ENCODE measurements at regions not wholly inside any gene's neighbourhood (a gene's known extent, or its start where the extent isn't known, plus 50 kb on each side); places are given as distances from the start of the nearest gene placed in this dataset.

DNA sequence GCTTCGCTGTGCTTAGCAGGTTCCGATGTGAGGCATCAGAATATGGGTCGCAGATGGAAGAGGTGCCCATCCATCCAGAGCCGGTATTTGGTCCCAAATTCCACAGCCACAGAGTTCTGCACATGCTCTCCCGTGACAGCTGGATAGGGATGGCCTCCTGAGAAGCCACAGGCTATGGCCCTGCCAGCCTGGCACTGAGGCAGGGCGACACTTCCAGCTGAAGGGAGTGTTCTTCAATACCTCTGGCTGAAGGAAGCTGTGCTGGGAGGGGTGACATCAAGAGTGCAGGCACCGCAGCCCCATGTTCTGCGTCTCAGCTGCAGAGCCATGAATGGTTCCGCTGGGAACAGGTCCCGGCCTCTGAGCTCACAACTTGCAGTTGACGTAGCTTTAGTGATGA, 83.4 kb upstream of the SIMC1 start:
- Mint-ChIP-seq H3K27ac (no peak overlapping the region), H3K4me3 (no peak overlapping the region), H3K4me1 (ENCODE audit: low read depth) (no peaks in the 10 kb centered on the region), H3K9me3 (ENCODE audit: insufficient read depth) (no peaks in the 10 kb centered on the region), H3K36me3 (ENCODE audit: low read depth) (no peaks in the 10 kb centered on the region), H3K27me3 (ENCODE audit: low read depth) (peaks cover 13% of the 10 kb centered on the region)
- DNase-seq (no peak), ATAC-seq (no peak)
- ChIA-PET CTCF (no interaction called here), POLR2A (no interaction called here)

GRCh38 chr5:176155922-176156359, 82.3 kb upstream of the SIMC1 start:
- ATAC-seq (no peak), DNase-seq (no peak)
- ChIA-PET CTCF (no interaction called here), POLR2A (no interaction called here)
- H3K9me3 Mint-ChIP-seq (ENCODE audit: insufficient read depth) = no peaks in the 10 kb centered on the region
- no peak overlapping the region for H3K4me3 Mint-ChIP-seq
- no peaks in the 10 kb centered on the region for H3K4me1 Mint-ChIP-seq (ENCODE audit: low read depth)
- H3K27me3 Mint-ChIP-seq (ENCODE audit: low read depth) = peaks cover 15% of the 10 kb centered on the region
- H3K27ac Mint-ChIP-seq = no peak overlapping the region
- H3K36me3 Mint-ChIP-seq (ENCODE audit: low read depth) = no peaks in the 10 kb centered on the region

DNA sequence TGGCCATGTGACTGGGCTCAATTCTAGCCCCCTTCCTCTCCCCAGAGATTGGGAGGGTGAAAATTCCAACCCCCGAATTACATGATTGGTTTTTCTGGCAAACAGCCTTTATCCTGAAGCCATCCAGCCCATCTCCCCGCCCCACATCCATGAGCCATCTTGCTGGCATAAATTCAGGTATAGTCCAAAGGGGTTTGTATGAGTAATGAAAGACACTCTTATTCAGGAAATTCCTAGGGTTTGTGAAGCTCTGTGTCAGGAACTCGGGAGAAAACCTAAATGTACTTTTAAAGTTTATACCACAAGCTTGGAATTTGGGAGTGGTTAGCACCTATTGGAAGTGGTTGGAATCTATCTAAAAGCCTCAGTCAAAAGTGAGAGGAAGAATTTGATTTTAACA, 80.6 kb upstream of the SIMC1 start:
- POLR2A ChIA-PET = no interaction called here
- H3K27ac Mint-ChIP-seq = no peak overlapping the region

GRCh38 chr5:176161431-176161830, 76.8 kb upstream of the SIMC1 start:
- Mint-ChIP-seq H3K27ac (no peak overlapping the region), H3K4me1 (ENCODE audit: low read depth) (no peaks in the 10 kb centered on the region), H3K9me3 (ENCODE audit: insufficient read depth) (no peaks in the 10 kb centered on the region), H3K27me3 (ENCODE audit: low read depth) (peaks cover 42% of the 10 kb centered on the region), H3K36me3 (ENCODE audit: low read depth) (no peaks in the 10 kb centered on the region), H3K4me3 (no peak overlapping the region)
- DNase-seq (no peak), ATAC-seq (no peak)
- ChIA-PET CTCF (no interaction called here), POLR2A (no interaction called here)

More for the DNA sequence above, 80.6 kb upstream of the SIMC1 start:
- peaks cover 21% of the 10 kb centered on the region for H3K27me3 Mint-ChIP-seq (ENCODE audit: low read depth)
- CTCF ChIA-PET = no interaction called here
- no peaks in the 10 kb centered on the region for H3K9me3 Mint-ChIP-seq (ENCODE audit: insufficient read depth)
- DNase-seq (no peak), ATAC-seq (no peak)
- H3K4me3 Mint-ChIP-seq = no peak overlapping the region
- no peaks in the 10 kb centered on the region for H3K36me3 Mint-ChIP-seq (ENCODE audit: low read depth)
- H3K4me1 Mint-ChIP-seq (ENCODE audit: low read depth) = no peaks in the 10 kb centered on the region

DNA sequence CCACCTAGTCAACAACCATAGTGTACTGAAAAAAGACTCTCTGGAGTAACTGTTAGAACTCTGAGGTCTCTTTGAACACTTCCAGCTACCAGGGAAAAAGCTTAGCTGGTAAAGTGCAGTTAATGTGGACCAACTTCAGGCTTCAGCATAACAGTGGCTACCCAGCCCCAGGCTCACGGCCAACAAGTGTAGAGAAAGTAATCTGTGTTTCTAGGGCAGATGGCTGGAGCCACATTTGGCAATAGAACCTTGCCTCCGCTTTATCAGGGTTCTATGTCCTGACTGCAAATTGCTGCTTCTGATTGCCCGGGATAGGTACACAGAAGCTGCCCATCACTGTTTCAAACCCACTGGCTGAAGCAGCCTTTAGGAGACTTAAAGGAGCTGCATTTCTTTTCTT, 76.0 kb upstream of the SIMC1 start:
- H3K4me1 Mint-ChIP-seq (ENCODE audit: low read depth) = no peaks in the 10 kb centered on the region
- no peak overlapping the region for H3K27ac Mint-ChIP-seq
- POLR2A ChIA-PET = no interaction called here
- H3K4me3 Mint-ChIP-seq = no peak overlapping the region
- no peaks in the 10 kb centered on the region for H3K36me3 Mint-ChIP-seq (ENCODE audit: low read depth)
- H3K27me3 Mint-ChIP-seq (ENCODE audit: low read depth) = peaks cover 43% of the 10 kb centered on the region
- CTCF ChIA-PET = no interaction called here
- DNase-seq = no peak
- ATAC-seq = no peak
- no peaks in the 10 kb centered on the region for H3K9me3 Mint-ChIP-seq (ENCODE audit: insufficient read depth)

- ChIA-PET CTCF (no interaction called here), POLR2A (no interaction called here)
- Mint-ChIP-seq H3K9me3 (ENCODE audit: insufficient read depth) (no peaks in the 10 kb centered on the region), H3K4me1 (ENCODE audit: low read depth) (no peaks in the 10 kb centered on the region), H3K27me3 (ENCODE audit: low read depth) (peaks cover 44% of the 10 kb centered on the region), H3K27ac (no peak overlapping the region), H3K4me3 (no peak overlapping the region), H3K36me3 (ENCODE audit: low read depth) (no peaks in the 10 kb centered on the region)
- DNase-seq = no peak
- no peak for ATAC-seq
Measured at GRCh38 chr5:176162888-176163287, 75.3 kb upstream of the SIMC1 start.

DNA sequence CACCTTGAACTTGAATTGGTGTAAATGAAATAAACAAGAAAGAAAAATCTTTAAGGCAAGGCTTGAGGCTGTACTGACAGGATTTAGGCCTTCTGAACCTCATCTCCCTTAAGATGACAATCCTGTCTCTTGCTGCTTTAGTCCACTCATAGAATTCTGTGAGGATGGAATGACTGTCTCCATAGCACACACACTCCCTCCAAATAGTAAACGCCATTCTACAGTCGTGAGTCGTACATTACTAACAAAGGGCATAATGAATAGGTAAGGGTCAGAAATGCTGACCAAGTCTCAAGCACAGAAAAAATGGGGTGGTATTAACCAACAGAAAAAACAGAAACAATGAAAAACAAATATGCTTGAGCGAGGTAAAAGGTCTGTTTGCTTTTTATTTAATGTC, 71.8 kb upstream of the SIMC1 start:
- no peaks in the 10 kb centered on the region for H3K4me1 Mint-ChIP-seq (ENCODE audit: low read depth)
- H3K36me3 Mint-ChIP-seq (ENCODE audit: low read depth) = no peaks in the 10 kb centered on the region
- H3K27ac Mint-ChIP-seq = no peak overlapping the region
- ChIA-PET CTCF (no interaction called here), POLR2A (no interaction called here)
- ATAC-seq (no peak), DNase-seq (no peak)
- H3K27me3 Mint-ChIP-seq (ENCODE audit: low read depth) = peaks cover 54% of the 10 kb centered on the region
- no peak overlapping the region for H3K4me3 Mint-ChIP-seq
- H3K9me3 Mint-ChIP-seq (ENCODE audit: insufficient read depth) = no peaks in the 10 kb centered on the region

- peaks cover 47% of the 10 kb centered on the region for H3K27me3 Mint-ChIP-seq (ENCODE audit: low read depth)
- no peaks in the 10 kb centered on the region for H3K4me1 Mint-ChIP-seq (ENCODE audit: low read depth)
- H3K36me3 Mint-ChIP-seq (ENCODE audit: low read depth) = no peaks in the 10 kb centered on the region
- no peak overlapping the region for H3K27ac Mint-ChIP-seq
- no peak overlapping the region for H3K4me3 Mint-ChIP-seq
- no peak for ATAC-seq
- POLR2A ChIA-PET = no interaction called here
- CTCF ChIA-PET = no interaction called here
- no peaks in the 10 kb centered on the region for H3K9me3 Mint-ChIP-seq (ENCODE audit: insufficient read depth)
- DNase-seq = no peak
Measured at GRCh38 chr5:176167800-176168199, 70.4 kb upstream of the SIMC1 start.

DNA sequence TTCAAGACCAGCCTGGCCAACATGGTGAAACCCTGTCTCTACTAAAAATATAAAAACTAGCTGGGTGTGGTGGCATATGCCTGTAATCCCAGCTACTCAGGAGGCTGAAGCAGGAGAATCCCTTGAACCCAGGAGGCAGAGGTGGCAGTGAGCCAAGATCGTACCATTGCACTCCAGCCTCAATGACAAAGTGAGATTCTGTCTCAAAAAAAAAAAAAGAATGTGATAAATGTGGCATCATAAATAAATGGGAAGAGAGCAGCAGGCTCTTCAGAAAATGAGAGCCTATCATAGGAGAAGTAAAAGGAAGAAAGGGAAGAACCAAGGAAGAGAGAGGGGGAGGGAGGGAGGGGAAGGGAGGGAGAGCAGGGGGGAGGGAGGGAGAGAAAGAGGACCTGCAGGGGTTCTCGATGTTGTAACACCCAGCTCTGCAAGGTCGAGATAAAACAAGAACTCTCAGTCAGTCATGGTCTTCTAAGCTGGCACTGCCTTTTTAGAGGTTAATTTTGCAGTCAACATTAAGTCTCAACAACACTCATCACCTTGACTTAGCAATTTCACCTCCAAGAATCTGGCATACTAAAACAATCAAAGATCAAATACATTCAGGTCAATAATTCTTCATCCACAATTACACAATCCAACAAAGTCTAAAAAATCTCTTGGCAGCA, 68.7 kb upstream of the SIMC1 start:
- Mint-ChIP-seq H3K27me3 (ENCODE audit: low read depth) (peaks cover 39% of the 10 kb centered on the region), H3K27ac (no peak overlapping the region), H3K9me3 (ENCODE audit: insufficient read depth) (no peaks in the 10 kb centered on the region), H3K4me3 (no peak overlapping the region), H3K36me3 (ENCODE audit: low read depth) (no peaks in the 10 kb centered on the region), H3K4me1 (ENCODE audit: low read depth) (no peaks in the 10 kb centered on the region)
- CTCF ChIA-PET = no interaction called here
- DNase-seq (no peak), ATAC-seq (no peak)
- POLR2A ChIA-PET = no interaction called here

GRCh38 chr5:176170084-176170483, 68.1 kb upstream of the SIMC1 start:
- no peaks in the 10 kb centered on the region for H3K9me3 Mint-ChIP-seq (ENCODE audit: insufficient read depth)
- CTCF ChIA-PET = no interaction called here
- POLR2A ChIA-PET = no interaction called here
- H3K4me1 Mint-ChIP-seq (ENCODE audit: low read depth) = no peaks in the 10 kb centered on the region
- H3K27ac Mint-ChIP-seq = no peak overlapping the region
- ATAC-seq (no peak), DNase-seq (no peak)
- no peaks in the 10 kb centered on the region for H3K36me3 Mint-ChIP-seq (ENCODE audit: low read depth)
- H3K27me3 Mint-ChIP-seq (ENCODE audit: low read depth) = peaks cover 35% of the 10 kb centered on the region
- no peak overlapping the region for H3K4me3 Mint-ChIP-seq

- H3K27ac Mint-ChIP-seq = no peak overlapping the region
- POLR2A ChIA-PET = no interaction called here
- H3K27me3 Mint-ChIP-seq (ENCODE audit: low read depth) = peaks cover 29% of the 10 kb centered on the region
- H3K4me1 Mint-ChIP-seq (ENCODE audit: low read depth) = no peaks in the 10 kb centered on the region
- no peaks in the 10 kb centered on the region for H3K36me3 Mint-ChIP-seq (ENCODE audit: low read depth)
- ATAC-seq (no peak), DNase-seq (peak; percentile 13)
- CTCF ChIA-PET = no interaction called here
- H3K4me3 Mint-ChIP-seq = no peak overlapping the region
- no peaks in the 10 kb centered on the region for H3K9me3 Mint-ChIP-seq (ENCODE audit: insufficient read depth)
Measured at GRCh38 chr5:176171171-176171760, 67.0 kb upstream of the SIMC1 start.

- Mint-ChIP-seq H3K36me3 (ENCODE audit: low read depth) (no peaks in the 10 kb centered on the region), H3K27me3 (ENCODE audit: low read depth) (peaks cover 21% of the 10 kb centered on the region), H3K4me1 (ENCODE audit: low read depth) (no peaks in the 10 kb centered on the region), H3K27ac (no peak overlapping the region), H3K9me3 (ENCODE audit: insufficient read depth) (no peaks in the 10 kb centered on the region), H3K4me3 (no peak overlapping the region)
- ATAC-seq = no peak
- ChIA-PET POLR2A (no interaction called here), CTCF (no interaction called here)
- DNase-seq = peak; percentile 1
Measured at GRCh38 chr5:176172246-176172645, 66.0 kb upstream of the SIMC1 start.

DNA sequence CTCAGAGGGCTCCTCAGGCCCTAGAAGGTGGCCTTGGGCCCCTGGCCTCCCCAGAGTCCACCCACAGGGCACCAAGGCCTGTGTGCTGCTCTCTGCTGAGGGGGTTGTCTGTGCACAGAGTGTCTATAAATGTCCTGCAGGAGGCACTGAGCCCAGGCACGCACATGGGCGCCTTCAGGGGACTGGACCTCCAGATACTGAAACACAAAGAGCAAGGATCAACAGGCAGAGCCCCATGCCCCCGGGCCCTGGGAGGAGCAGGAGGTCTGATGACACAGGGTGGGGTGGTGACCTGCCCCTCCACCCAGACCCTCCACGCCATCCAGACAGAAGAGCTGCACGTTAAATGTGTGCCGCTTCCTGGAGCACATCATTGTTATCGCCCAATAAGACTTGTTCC, 64.6 kb upstream of the SIMC1 start:
- CTCF ChIA-PET = no interaction called here

More for the DNA sequence above, 64.6 kb upstream of the SIMC1 start:
- H3K36me3 Mint-ChIP-seq (ENCODE audit: low read depth) = no peaks in the 10 kb centered on the region
- ATAC-seq (no peak), DNase-seq (peak; percentile 16)
- H3K4me3 Mint-ChIP-seq = no peak overlapping the region
- no peaks in the 10 kb centered on the region for H3K9me3 Mint-ChIP-seq (ENCODE audit: insufficient read depth)
- no peaks in the 10 kb centered on the region for H3K4me1 Mint-ChIP-seq (ENCODE audit: low read depth)
- H3K27ac Mint-ChIP-seq = no peak overlapping the region
- peaks cover 18% of the 10 kb centered on the region for H3K27me3 Mint-ChIP-seq (ENCODE audit: low read depth)
- POLR2A ChIA-PET = no interaction called here
